A673 (cell line): ENCODE measurements at regions not wholly inside any gene's neighbourhood (a gene's known extent, or its start where the extent isn't known, plus 50 kb on each side); places are given as distances from the start of the nearest gene placed in this dataset.

Source experiments
- BruUV-seq: library from RNA; stranded (reverse); fragments of 400-500 nt; replicated peaks from 2 replicates; lab custom pipeline; 2021; lab: Mats Ljungman, UMichigan
- CTCF ChIA-PET: fragments of 300-600 bp; sonication (Branson Sonifier 250); formaldehyde crosslinking; loops from one replicate; lab custom pipeline; 2022; ENCODE audit warnings: antibody characterized with exemption; lab: Charles Lee
- POLR2A ChIA-PET: fragments of 300-600 bp; sonication (Branson Sonifier 250); formaldehyde crosslinking; loops from one replicate; lab custom pipeline; 2022; ENCODE audit warnings: antibody characterized with exemption; ENCODE audit not compliant: low non-redundant PET; lab: Charles Lee
- DNase-seq: peaks from one replicate; pipeline ENCODE4 v3.0.0-alpha.2; 2015; ENCODE audit warnings: low spot score
- H3K27ac ChIP-seq: fragments of 200-600 bp; sonication (generic); 2 replicates; pipeline ENCODE4 v1.5.1; 2016; ENCODE audit warnings: mixed run types, low read depth, mild to moderate bottlenecking, mixed read lengths, antibody characterized with exemption, low read length; ENCODE audit not compliant: poor library complexity, severe bottlenecking
- H3K27me3 ChIP-seq: fragments of 200-600 bp; sonication (generic); replicated peaks from 2 replicates; pipeline ENCODE4 v1.6.1; 2017; ENCODE audit warnings: mixed run types, low read depth, mild to moderate bottlenecking, mixed read lengths, antibody characterized with exemption, low read length; ENCODE audit not compliant: insufficient read depth, poor library complexity
- H3K36me3 ChIP-seq: fragments of 200-600 bp; sonication (generic); 2 replicates; pipeline ENCODE4 v1.6.1; 2016; ENCODE audit warnings: mixed run types, mild to moderate bottlenecking, mixed read lengths, antibody characterized with exemption, low read length; ENCODE audit not compliant: insufficient read depth, poor library complexity, severe bottlenecking
- H3K4me1 ChIP-seq: fragments of 200-600 bp; sonication (generic); 2 replicates; pipeline ENCODE4 v1.6.1; 2017; ENCODE audit warnings: mixed run types, mild to moderate bottlenecking, mixed read lengths, antibody characterized with exemption, low read length; ENCODE audit not compliant: insufficient read depth, poor library complexity, severe bottlenecking
- H3K4me3 ChIP-seq: fragments of 200-600 bp; sonication (generic); 2 replicates; pipeline ENCODE4 v1.5.1; 2016; ENCODE audit warnings: low read depth, mixed run types, mild to moderate bottlenecking, mixed read lengths, low read length; ENCODE audit not compliant: poor library complexity, severe bottlenecking
- H3K9me3 ChIP-seq: fragments of 200-600 bp; sonication (generic); 2 replicates; pipeline ENCODE4 v1.6.1; 2016; ENCODE audit warnings: mixed run types, low read depth, mild to moderate bottlenecking, mixed read lengths, antibody characterized with exemption, low read length; ENCODE audit not compliant: poor library complexity, severe bottlenecking
- EZH2 ChIP-seq: fragments of 200-600 bp; sonication (generic); IDR thresholded peaks from 2 replicates; pipeline ENCODE4 v1.6.1; 2017; ENCODE audit warnings: borderline replicate concordance, low read depth, mild to moderate bottlenecking, mixed read lengths, antibody characterized with exemption, low read length; ENCODE audit not compliant: poor library complexity, severe bottlenecking
- intact Hi-C: fragments of 100-400 bp; cut with micrococcal nuclease; formaldehyde crosslinking; loops from one replicate; pipeline ENCODE4 v1.10.0; 2022; ENCODE audit not compliant: unreplicated experiment
- TF ChIP-seq, protein P1 (sequence below): fragments of 300-800, 200-600 bp; sonication (generic); conservative IDR thresholded peaks from 2 replicates; pipeline ENCODE4 v1.5.1; 2017; ENCODE audit warnings: low read depth, mild to moderate bottlenecking, antibody characterized with exemption, low read length, moderate library complexity, mixed read lengths

DNA sequence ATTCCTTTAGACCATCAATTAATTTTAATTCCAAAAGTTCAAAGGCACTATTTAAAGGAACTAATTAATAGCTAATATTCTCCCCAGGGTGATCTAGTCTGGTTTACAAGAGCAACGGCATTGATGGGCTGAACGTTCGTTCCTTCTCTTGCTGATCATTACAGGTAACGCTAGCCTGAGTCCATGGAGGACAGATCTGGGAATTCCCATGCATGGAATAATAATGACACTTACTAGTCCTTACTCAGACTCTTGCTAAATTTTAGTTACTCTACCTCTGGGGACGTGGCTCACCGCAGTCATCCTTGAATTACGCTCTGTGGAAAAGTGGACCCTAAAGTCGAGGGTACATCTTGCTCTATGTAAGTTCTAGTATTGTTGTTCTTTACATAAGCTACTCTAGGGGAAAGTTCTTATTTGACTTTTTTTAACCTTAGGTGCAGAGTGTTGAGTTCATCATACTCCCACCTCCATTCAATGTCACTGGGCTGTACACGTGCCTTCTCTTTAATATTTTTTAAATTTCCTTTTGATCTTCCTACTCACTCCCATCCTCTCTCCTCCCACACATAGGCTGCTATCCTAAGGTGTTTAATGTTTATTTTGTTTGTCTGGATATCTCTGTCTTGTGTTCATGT lies 133.9 kb downstream of the ZNF281 start:
- H3K4me3 ChIP-seq = no peak overlapping the region
- TF ChIP-seq, protein P1, sequence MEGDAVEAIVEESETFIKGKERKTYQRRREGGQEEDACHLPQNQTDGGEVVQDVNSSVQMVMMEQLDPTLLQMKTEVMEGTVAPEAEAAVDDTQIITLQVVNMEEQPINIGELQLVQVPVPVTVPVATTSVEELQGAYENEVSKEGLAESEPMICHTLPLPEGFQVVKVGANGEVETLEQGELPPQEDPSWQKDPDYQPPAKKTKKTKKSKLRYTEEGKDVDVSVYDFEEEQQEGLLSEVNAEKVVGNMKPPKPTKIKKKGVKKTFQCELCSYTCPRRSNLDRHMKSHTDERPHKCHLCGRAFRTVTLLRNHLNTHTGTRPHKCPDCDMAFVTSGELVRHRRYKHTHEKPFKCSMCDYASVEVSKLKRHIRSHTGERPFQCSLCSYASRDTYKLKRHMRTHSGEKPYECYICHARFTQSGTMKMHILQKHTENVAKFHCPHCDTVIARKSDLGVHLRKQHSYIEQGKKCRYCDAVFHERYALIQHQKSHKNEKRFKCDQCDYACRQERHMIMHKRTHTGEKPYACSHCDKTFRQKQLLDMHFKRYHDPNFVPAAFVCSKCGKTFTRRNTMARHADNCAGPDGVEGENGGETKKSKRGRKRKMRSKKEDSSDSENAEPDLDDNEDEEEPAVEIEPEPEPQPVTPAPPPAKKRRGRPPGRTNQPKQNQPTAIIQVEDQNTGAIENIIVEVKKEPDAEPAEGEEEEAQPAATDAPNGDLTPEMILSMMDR = no peak
- no peak for TF ChIP-seq EZH2
- no peaks in the 10 kb centered on the region for H3K9me3 ChIP-seq
- no TSS peak for BruUV-seq
- DNase-seq = no peak
- POLR2A ChIA-PET = interaction anchor here (0.7 kb wide), 1 partner anchor 1408 kb away, joined by 5 read pairs; no protein-coding TSS in a partner anchor
- intact Hi-C loops = loop anchor here (5.0 to 10.0 kb wide), 2 partner anchors 131 to 594 kb away; no protein-coding TSS in a partner anchor
- no peaks in the 10 kb centered on the region for H3K36me3 ChIP-seq
- CTCF ChIA-PET = interaction anchor here (0.7 to 1.2 kb wide), 2 partner anchors 38 to 108 kb away, joined by 4 to 6 read pairs; no protein-coding TSS in a partner anchor
- H3K27me3 ChIP-seq = no peaks in the 10 kb centered on the region
- no peak overlapping the region for H3K27ac ChIP-seq
- no peaks in the 10 kb centered on the region for H3K4me1 ChIP-seq

DNA sequence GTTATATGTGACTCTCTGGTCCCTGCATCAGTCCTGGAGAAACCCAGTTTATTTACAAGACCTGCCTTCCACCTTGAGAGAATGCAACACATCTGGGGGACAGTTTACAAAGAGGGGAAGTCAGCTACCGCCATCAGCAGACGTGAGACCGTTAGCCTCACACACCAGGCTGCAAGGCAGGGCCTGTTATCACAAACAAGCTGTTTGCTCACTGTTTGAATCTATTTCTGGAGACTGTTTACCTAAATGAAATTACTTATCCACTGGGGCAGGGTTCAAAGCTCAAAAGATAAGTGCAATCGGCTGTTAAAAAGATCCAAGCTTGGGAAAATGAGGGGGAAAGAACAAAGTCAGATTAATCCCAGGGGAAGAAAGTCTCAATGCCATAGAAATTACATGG lies 134.4 kb downstream of the ZNF281 start:
- BruUV-seq = no TSS peak
- intact Hi-C loops = loop anchor here (5.0 to 10.0 kb wide), 2 partner anchors 131 to 593 kb away; no protein-coding TSS in a partner anchor
- no peak overlapping the region for H3K27ac ChIP-seq

DNA sequence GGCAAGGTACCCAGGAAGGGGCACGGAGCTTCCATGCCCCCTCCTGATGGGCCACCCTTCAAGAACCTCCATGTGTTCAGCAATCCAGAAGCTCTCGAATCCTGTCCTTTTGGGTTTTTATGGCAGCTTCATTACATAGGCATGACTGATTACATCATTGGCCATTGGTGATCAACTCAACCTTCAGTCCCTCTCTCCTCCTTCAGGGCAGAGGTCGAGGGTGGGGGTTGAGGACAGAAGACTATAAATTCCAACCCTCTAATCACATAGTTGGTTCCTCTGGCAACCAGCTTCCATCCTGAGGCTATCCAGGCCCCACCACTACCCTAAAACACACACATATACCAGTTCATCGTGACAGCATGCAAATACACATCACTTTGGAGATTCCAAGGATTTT lies 135.7 kb downstream of the ZNF281 start:
- TF ChIP-seq, protein P1 = no peak
- no peak for TF ChIP-seq EZH2
- Histone ChIP-seq H3K9me3 (no peaks in the 10 kb centered on the region), H3K27ac (no peak overlapping the region), H3K27me3 (no peaks in the 10 kb centered on the region), H3K36me3 (no peaks in the 10 kb centered on the region), H3K4me1 (no peaks in the 10 kb centered on the region), H3K4me3 (no peak overlapping the region)
- ChIA-PET POLR2A (no interaction called here), CTCF (no interaction called here)
- DNase-seq = no peak
- intact Hi-C loops = loop anchor here (10.0 kb wide), 1 partner anchor 129 kb away; no protein-coding TSS in a partner anchor
- BruUV-seq = no TSS peak

More for the DNA sequence above, 134.4 kb downstream of the ZNF281 start:
- POLR2A ChIA-PET = no interaction called here
- Histone ChIP-seq H3K9me3 (no peaks in the 10 kb centered on the region), H3K4me1 (no peaks in the 10 kb centered on the region), H3K4me3 (no peak overlapping the region), H3K36me3 (no peaks in the 10 kb centered on the region), H3K27me3 (no peaks in the 10 kb centered on the region)
- TF ChIP-seq, protein P1 = no peak
- no peak for TF ChIP-seq EZH2
- no peak for DNase-seq
- CTCF ChIA-PET = no interaction called here
